Lower lobe of right lung (tissue), 2 donors: ENCODE measurements at regions not wholly inside any gene's neighbourhood (a gene's known extent, or its start where the extent isn't known, plus 50 kb on each side); places are given as distances from the start of the nearest gene placed in this dataset.

ENCODE experiments used
- ATAC-seq, 2 donors: fragments of 200-7000 bp; cut with Tn5 transposase; one replicate each; pipeline ENCODE4 v1.9.1; 2020 to 2022; ENCODE audit warnings: mild to moderate bottlenecking in 2 of 2, moderate library complexity in 2 of 2
- DNase-seq: peaks from one replicate; pipeline ENCODE4 v3.0.0-alpha.2; 2020
- H3K27ac ChIP-seq: fragments of 200-600 bp; one replicate; pipeline ENCODE4 v1.8.0; 2022
- H3K27me3 ChIP-seq: fragments of 200-600 bp; one replicate; pipeline ENCODE4 v1.8.0; 2022; ENCODE audit warnings: low read depth
- H3K36me3 ChIP-seq: fragments of 200-600 bp; one replicate; pipeline ENCODE4 v1.8.0; 2022; ENCODE audit warnings: mild to moderate bottlenecking
- H3K4me1 ChIP-seq: fragments of 200-600 bp; one replicate; pipeline ENCODE4 v1.8.0; 2022
- H3K4me3 ChIP-seq: fragments of 200-600 bp; one replicate; pipeline ENCODE4 v1.8.0; 2022; ENCODE audit warnings: mild to moderate bottlenecking
- H3K9me3 ChIP-seq: fragments of 200-600 bp; one replicate; pipeline ENCODE4 v1.8.0; 2022
- intact Hi-C: fragments of 100-400 bp; cut with DNase I; formaldehyde crosslinking; loops from one replicate; pipeline ENCODE4 v1.11.0; 2022
- TF ChIP-seq, protein P1 (sequence below): fragments of 200-600 bp; IDR thresholded peaks from one replicate; pipeline ENCODE4 v1.8.0; 2022; ENCODE audit warnings: antibody characterized with exemption, mild to moderate bottlenecking
- donor health status: DM: no; HTN: yes; CAD: no; lungs with severe emphysema.

DNA sequence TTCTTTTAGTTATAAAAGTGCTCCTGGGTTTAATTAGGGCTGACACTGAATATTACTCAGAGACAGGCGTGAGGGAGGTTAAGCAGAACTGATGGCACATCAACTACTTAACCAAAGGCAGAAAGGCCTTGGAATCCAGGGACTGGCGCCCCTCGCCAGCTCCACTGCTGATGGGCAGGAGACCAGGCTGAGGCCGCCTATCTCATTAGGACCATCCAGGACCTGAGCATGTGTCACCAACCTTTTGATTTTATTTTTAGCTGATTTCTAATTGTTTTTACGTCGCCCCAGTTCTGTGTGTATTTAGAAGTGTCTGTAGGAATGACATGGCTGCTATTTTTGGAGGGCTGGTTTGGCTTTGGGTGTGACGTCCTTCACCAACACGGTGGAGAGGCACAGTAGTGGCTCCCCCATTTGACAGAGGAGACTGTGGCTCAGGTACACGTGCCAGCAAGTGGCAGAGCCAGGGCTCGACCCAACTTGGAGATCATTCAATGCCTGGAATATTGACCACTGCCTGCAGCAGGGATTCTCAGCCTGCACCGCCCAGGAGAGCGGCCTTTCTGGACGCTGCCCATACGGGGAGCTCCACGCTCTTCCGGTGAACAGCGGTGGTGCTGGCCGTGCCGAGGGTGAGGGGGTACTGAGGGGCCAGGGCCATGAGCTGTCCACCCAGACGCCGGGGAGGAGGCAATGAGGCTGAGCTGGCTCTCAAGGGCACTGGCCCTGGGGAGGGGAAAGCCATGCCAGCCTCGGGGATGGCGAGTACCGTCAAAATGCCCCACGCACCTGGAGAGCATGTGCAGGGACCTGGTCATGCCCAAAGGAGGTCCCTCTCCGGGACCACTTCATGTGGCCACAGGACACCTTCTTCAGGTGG lies 205.7 kb downstream of the ASB1 start:
- DNase-seq (no peak), ATAC-seq (no peak)
- H3K4me1 ChIP-seq, result no peaks in the 10 kb centered on the region
- no peak overlapping the region for H3K27ac ChIP-seq
- H3K9me3 ChIP-seq, result no peaks in the 10 kb centered on the region
- H3K36me3 ChIP-seq, result no peaks in the 10 kb centered on the region
- H3K27me3 ChIP-seq, result no peaks in the 10 kb centered on the region
- intact Hi-C loops, result no loop called here
- TF ChIP-seq, protein P1, sequence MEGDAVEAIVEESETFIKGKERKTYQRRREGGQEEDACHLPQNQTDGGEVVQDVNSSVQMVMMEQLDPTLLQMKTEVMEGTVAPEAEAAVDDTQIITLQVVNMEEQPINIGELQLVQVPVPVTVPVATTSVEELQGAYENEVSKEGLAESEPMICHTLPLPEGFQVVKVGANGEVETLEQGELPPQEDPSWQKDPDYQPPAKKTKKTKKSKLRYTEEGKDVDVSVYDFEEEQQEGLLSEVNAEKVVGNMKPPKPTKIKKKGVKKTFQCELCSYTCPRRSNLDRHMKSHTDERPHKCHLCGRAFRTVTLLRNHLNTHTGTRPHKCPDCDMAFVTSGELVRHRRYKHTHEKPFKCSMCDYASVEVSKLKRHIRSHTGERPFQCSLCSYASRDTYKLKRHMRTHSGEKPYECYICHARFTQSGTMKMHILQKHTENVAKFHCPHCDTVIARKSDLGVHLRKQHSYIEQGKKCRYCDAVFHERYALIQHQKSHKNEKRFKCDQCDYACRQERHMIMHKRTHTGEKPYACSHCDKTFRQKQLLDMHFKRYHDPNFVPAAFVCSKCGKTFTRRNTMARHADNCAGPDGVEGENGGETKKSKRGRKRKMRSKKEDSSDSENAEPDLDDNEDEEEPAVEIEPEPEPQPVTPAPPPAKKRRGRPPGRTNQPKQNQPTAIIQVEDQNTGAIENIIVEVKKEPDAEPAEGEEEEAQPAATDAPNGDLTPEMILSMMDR, result no peak
- H3K4me3 ChIP-seq, result no peak overlapping the region

DNA sequence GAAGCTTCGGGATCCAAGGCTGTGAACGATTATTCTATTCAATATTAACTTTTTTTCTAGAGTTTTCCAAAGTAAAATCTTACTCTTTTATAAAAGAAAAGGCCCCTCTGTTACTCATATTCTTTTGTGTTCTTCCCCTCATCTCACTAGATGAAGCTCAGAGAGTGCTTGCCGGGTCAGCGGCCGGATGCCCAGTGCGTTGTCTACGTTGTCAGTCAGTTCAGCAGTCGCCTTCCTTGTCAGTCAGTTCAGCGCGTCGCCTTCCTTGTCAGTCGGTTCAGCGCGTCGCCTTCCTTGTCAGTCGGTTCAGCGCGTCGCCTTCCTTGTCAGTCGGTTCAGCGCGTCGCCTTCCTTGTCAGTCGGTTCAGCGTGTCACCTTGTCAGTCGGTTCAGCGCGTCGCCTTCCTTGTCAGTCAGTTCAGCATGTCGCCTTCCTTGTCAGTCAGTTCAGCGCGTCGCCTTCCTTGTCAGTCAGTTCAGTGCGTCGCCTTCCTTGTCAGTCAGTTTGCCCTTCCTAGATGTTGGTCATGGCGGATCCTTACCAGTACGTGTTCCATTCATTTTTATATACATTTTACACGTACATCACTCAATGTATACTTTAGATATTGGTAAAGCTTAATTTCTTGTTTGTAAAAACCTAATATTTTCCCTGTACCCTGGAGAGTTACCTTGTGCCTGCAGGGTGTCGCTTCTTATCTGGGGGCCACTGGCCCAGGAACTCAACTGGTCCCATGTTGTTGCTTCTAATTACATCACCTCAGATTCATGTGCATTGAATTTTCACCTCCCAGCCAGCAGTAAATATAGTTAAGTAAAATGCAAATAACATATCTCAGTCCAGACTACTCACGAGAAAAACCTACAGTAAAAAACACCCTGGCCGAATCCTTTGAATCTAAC lies 206.9 kb downstream of the ASB1 start:
- no peak for ATAC-seq
- no peak for DNase-seq
- Histone ChIP-seq H3K27ac (no peak overlapping the region), H3K4me1 (no peaks in the 10 kb centered on the region), H3K36me3 (no peaks in the 10 kb centered on the region), H3K9me3 (no peaks in the 10 kb centered on the region), H3K4me3 (no peak overlapping the region), H3K27me3 (no peaks in the 10 kb centered on the region)
- TF ChIP-seq, protein P1, result no peak
- intact Hi-C loops, result no loop called here

GRCh38 chr2:238634701-238635357 lies 208.1 kb downstream of the ASB1 start:
- Histone ChIP-seq H3K27ac (no peak overlapping the region), H3K27me3 (no peaks in the 10 kb centered on the region), H3K4me1 (no peaks in the 10 kb centered on the region), H3K36me3 (no peaks in the 10 kb centered on the region), H3K4me3 (no peak overlapping the region), H3K9me3 (no peaks in the 10 kb centered on the region)
- intact Hi-C loops, result no loop called here
- TF ChIP-seq, protein P1, result no peak
- DNase-seq, result no peak
- no peak for ATAC-seq

DNA sequence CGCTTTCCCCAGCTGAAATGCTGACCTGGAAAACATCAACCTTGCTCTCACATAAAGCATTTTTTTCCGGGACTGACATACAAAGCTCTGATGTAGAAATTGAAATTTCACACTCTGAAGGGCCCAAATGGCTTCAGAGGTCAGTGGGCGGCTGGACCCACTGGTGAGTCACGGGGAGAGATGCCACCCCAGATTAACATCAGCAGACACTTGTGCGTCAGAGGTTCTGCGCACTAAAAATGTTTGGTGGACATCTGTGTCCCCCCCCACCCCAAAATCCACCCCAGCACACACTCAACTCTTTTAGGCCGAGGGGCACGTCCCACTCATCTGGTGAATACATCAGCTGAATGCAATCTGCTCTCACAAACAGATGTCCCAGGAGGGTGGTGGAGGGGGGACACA lies 208.9 kb downstream of the ASB1 start:
- intact Hi-C loops, result no loop called here
- no peaks in the 10 kb centered on the region for H3K27me3 ChIP-seq
- H3K36me3 ChIP-seq, result no peaks in the 10 kb centered on the region
- DNase-seq, result no peak
- no peak overlapping the region for H3K27ac ChIP-seq
- TF ChIP-seq, protein P1, result no peak
- ATAC-seq, result no peak
- H3K9me3 ChIP-seq, result no peaks in the 10 kb centered on the region
- H3K4me3 ChIP-seq, result no peak overlapping the region
- H3K4me1 ChIP-seq, result no peaks in the 10 kb centered on the region

DNA sequence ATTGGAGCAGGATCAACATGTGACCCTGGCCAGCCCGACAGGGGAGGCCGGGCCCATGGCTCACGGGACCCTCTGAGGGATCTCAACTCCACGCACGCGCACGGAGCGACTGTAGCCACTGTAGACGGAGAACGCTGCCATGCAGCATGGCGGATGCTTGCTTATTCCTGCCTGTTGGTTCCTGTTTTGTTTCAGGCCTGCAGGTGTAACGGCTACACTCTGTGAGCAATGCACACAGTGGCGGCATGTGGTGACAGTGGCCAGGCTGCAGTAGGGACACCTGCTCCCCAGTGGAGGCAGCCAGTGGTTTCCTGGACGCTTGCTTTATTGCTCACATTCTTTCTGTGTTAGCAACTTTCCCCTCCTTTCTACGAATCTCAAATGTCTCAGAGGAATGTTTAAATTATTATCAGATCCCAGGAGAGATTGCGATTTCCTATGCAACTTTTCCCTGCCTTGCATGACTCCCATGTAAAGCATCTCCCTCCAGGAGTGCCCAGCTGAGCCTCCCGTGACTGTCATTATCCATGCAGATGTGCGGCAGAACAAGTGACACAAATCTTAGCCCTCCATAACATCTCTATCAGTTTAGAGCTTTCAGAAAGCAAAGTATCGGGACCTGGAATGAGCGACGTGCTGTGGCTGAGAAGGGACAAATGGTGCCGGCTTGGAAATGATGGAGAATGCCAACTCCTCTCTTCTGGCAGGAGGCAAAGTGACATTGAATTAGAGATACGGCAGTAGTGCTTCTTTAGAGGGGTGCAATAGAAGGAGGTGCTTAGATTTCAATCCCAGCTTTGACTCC lies 209.7 kb downstream of the ASB1 start:
- no peaks in the 10 kb centered on the region for H3K36me3 ChIP-seq
- intact Hi-C loops, result no loop called here
- DNase-seq (no peak), ATAC-seq (no peak)
- no peak overlapping the region for H3K4me3 ChIP-seq
- no peaks in the 10 kb centered on the region for H3K27me3 ChIP-seq
- H3K9me3 ChIP-seq, result no peaks in the 10 kb centered on the region
- H3K4me1 ChIP-seq, result no peaks in the 10 kb centered on the region
- TF ChIP-seq, protein P1, result no peak
- H3K27ac ChIP-seq, result no peak overlapping the region
